ENCODE measurements at regions not wholly inside any gene's neighbourhood (a gene's known extent, or its start where the extent isn't known, plus 50 kb on each side); places are given as distances from the start of the nearest gene placed in this dataset.

- TF ChIP-seq, protein P1, sequence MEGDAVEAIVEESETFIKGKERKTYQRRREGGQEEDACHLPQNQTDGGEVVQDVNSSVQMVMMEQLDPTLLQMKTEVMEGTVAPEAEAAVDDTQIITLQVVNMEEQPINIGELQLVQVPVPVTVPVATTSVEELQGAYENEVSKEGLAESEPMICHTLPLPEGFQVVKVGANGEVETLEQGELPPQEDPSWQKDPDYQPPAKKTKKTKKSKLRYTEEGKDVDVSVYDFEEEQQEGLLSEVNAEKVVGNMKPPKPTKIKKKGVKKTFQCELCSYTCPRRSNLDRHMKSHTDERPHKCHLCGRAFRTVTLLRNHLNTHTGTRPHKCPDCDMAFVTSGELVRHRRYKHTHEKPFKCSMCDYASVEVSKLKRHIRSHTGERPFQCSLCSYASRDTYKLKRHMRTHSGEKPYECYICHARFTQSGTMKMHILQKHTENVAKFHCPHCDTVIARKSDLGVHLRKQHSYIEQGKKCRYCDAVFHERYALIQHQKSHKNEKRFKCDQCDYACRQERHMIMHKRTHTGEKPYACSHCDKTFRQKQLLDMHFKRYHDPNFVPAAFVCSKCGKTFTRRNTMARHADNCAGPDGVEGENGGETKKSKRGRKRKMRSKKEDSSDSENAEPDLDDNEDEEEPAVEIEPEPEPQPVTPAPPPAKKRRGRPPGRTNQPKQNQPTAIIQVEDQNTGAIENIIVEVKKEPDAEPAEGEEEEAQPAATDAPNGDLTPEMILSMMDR (IDR thresholded peaks at IDR 0.05), result no peak
- TF ChIP-seq POLR2A (IDR thresholded peaks at IDR 0.05), result no peak
Measured at GRCh38 chr21:27233514-27234115, 266.7 kb upstream of the ADAMTS5 start.

Measured in uterus (tissue), 2 donors.